Activated CD8-positive, alpha-beta T cell treated with anti-CD3 and anti-CD28 coated beads for 36 hours (primary cell): ENCODE measurements at regions not wholly inside any gene's neighbourhood (a gene's known extent, or its start where the extent isn't known, plus 50 kb on each side); places are given as distances from the start of the nearest gene placed in this dataset.

Source experiments
- ATAC-seq: fragments of 200-7000 bp; cut with Tn5 transposase; one replicate; pipeline ENCODE4 v1.10.0; 2021; ENCODE audit warnings: mild to moderate bottlenecking, moderate library complexity
- CTCF ChIA-PET: fragments of 350-600 bp; sonication (Branson Sonifier 250); formaldehyde crosslinking; loops from one replicate; lab custom pipeline; 2021; ENCODE audit warnings: antibody characterized with exemption; lab: Charles Lee
- POLR2A ChIA-PET: fragments of 350-600 bp; sonication (Branson Sonifier 250); formaldehyde crosslinking; loops from one replicate; lab custom pipeline; 2021; ENCODE audit warnings: antibody characterized with exemption; lab: Charles Lee
- DNase-seq: peaks from one replicate; pipeline ENCODE4 v3.0.0-alpha.2; 2020
- H3K27ac Mint-ChIP-seq: one replicate; pipeline ENCODE4 v1.8.0; 2021; ENCODE audit warnings: mild to moderate bottlenecking, mixed read lengths
- H3K27me3 Mint-ChIP-seq: one replicate; pipeline ENCODE4 v1.8.0; 2021; ENCODE audit warnings: mixed read lengths
- H3K36me3 Mint-ChIP-seq: one replicate; pipeline ENCODE4 v1.8.0; 2021; ENCODE audit warnings: low read depth, mixed read lengths
- H3K4me1 Mint-ChIP-seq: one replicate; pipeline ENCODE4 v1.8.0; 2021; ENCODE audit warnings: low read depth, mixed read lengths
- H3K4me3 Mint-ChIP-seq: one replicate; pipeline ENCODE4 v1.8.0; 2021; ENCODE audit warnings: mild to moderate bottlenecking, moderate library complexity, mixed read lengths
- H3K9me3 Mint-ChIP-seq: one replicate; pipeline ENCODE4 v1.8.0; 2021; ENCODE audit warnings: mixed read lengths
- intact Hi-C: fragments of 100-400 bp; cut with micrococcal nuclease; formaldehyde crosslinking; loops from one replicate; pipeline ENCODE4 v1.10.0; 2022
- TF ChIP-seq, protein P1 (sequence below): fragments of 200-600 bp; IDR thresholded peaks from one replicate; pipeline ENCODE4 v1.8.0; 2022; ENCODE audit warnings: antibody characterized with exemption, mild to moderate bottlenecking

DNA sequence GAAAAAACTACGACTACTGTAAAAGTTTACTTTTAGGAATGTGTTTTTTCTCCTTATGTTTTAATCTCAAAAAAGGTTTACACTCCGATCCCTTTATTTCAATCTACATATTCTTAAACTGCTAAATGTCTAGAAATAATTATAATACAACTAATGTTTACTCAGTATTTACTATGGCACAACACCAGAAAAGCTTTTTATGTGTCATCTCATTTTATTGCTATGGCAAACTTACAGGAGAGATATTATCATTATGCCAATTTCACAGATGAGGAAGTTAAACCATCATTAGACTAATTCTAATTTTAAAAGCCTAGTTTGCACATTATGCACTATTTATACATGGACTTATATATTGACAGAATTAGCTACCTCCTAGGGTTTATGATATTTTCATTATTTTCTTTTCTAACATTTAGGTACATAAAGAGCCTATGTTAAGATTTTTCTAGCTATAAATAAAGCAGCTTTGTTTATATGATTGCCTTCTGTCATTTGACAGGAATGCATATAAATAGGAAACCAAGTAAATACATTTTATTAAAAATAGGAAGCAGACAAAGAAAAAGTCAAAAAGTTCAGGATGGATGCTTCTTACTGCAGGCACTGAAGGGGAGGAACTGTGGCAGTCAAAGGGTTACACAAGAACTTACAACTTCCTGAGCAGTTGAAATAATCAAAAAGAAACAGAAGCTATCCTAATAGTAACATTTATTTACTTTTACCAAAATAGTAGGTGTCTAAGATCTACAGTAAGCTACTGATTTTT lies 442.4 kb downstream of the LTN1 start:
- Mint-ChIP-seq H3K4me3 (no peak overlapping the region), H3K27me3 (no peaks in the 10 kb centered on the region), H3K4me1 (no peaks in the 10 kb centered on the region), H3K27ac (no peak overlapping the region), H3K9me3 (no peaks in the 10 kb centered on the region), H3K36me3 (peaks cover 1% of the 10 kb centered on the region)
- TF ChIP-seq, protein P1, sequence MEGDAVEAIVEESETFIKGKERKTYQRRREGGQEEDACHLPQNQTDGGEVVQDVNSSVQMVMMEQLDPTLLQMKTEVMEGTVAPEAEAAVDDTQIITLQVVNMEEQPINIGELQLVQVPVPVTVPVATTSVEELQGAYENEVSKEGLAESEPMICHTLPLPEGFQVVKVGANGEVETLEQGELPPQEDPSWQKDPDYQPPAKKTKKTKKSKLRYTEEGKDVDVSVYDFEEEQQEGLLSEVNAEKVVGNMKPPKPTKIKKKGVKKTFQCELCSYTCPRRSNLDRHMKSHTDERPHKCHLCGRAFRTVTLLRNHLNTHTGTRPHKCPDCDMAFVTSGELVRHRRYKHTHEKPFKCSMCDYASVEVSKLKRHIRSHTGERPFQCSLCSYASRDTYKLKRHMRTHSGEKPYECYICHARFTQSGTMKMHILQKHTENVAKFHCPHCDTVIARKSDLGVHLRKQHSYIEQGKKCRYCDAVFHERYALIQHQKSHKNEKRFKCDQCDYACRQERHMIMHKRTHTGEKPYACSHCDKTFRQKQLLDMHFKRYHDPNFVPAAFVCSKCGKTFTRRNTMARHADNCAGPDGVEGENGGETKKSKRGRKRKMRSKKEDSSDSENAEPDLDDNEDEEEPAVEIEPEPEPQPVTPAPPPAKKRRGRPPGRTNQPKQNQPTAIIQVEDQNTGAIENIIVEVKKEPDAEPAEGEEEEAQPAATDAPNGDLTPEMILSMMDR, result no peak
- no peak for DNase-seq
- ChIA-PET CTCF (interaction anchor here (1.6 kb wide), 1 partner anchor 196 kb away, joined by 5 read pairs; no protein-coding TSS in a partner anchor), POLR2A (no interaction called here)
- ATAC-seq, result no peak
- intact Hi-C loops, result no loop called here

GRCh38 chr21:28548291-28548690 lies 444.4 kb downstream of the LTN1 start:
- H3K27ac Mint-ChIP-seq, result no peak overlapping the region
- ChIA-PET CTCF (no interaction called here), POLR2A (no interaction called here)
- H3K4me3 Mint-ChIP-seq, result no peak overlapping the region
- no peaks in the 10 kb centered on the region for H3K9me3 Mint-ChIP-seq
- intact Hi-C loops, result no loop called here
- ATAC-seq (no peak), DNase-seq (no peak)
- peaks cover 1% of the 10 kb centered on the region for H3K36me3 Mint-ChIP-seq
- no peaks in the 10 kb centered on the region for H3K4me1 Mint-ChIP-seq
- H3K27me3 Mint-ChIP-seq, result no peaks in the 10 kb centered on the region
- TF ChIP-seq, protein P1, result no peak

DNA sequence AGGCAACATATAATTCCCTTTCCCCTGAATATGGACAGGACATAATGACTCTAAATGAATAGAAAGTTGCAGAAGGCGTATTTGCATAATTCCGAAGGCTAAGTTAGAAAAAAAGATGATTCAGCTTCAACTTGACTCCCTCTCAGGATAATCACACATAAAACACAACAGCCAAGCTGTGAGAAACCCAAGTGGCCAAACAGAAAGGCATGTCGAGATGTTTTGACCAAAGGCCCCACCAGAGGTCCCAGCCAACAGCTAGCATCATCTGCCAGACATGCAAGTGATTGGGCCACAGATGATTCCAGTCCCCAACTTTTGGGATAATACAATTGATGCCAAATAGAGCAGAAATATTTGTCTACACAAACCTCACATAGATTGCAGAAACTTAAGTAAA lies 444.9 kb downstream of the LTN1 start:
- H3K36me3 Mint-ChIP-seq, result peaks cover 1% of the 10 kb centered on the region
- no peaks in the 10 kb centered on the region for H3K9me3 Mint-ChIP-seq
- TF ChIP-seq, protein P1, result no peak
- H3K4me1 Mint-ChIP-seq, result no peaks in the 10 kb centered on the region
- intact Hi-C loops, result no loop called here
- H3K27me3 Mint-ChIP-seq, result no peaks in the 10 kb centered on the region
- ChIA-PET CTCF (no interaction called here), POLR2A (no interaction called here)
- ATAC-seq (no peak), DNase-seq (no peak)
- H3K4me3 Mint-ChIP-seq, result no peak overlapping the region
- no peak overlapping the region for H3K27ac Mint-ChIP-seq

- no peak for ATAC-seq
- CTCF ChIA-PET, result interaction anchor here (1.3 kb wide), 1 partner anchor 191 kb away, joined by 3 read pairs; no protein-coding TSS in a partner anchor
- intact Hi-C loops, result no loop called here
Measured at GRCh38 chr21:28543975-28544374, 448.7 kb downstream of the LTN1 start.

More at GRCh38 chr21:28543975-28544374, 448.7 kb downstream of the LTN1 start:
- Mint-ChIP-seq H3K27me3 (no peaks in the 10 kb centered on the region), H3K4me1 (no peaks in the 10 kb centered on the region), H3K36me3 (peaks cover 1% of the 10 kb centered on the region), H3K4me3 (no peak overlapping the region), H3K27ac (no peak overlapping the region), H3K9me3 (no peaks in the 10 kb centered on the region)
- no peak for DNase-seq
- POLR2A ChIA-PET, result no interaction called here
- TF ChIP-seq, protein P1, result no peak
